Esophagus muscularis mucosa (tissue), 4 donors: ENCODE measurements at regions not wholly inside any gene's neighbourhood (a gene's known extent, or its start where the extent isn't known, plus 50 kb on each side); places are given as distances from the start of the nearest gene placed in this dataset.

ENCODE experiments used
- DNase-seq: peaks from one replicate; pipeline ENCODE4 v3.0.0-alpha.2; 2017; ENCODE audit errors: extremely low spot score
- H3K27ac ChIP-seq, 4 donors: fragments of 200-600 bp; sonication (generic); replicated peaks in 1 of 4; 1 replicate in 3 of 4; 2 replicates in 1 of 4; pipeline ENCODE4 v1.5.1; 2016 to 2019; ENCODE audit warnings: mild to moderate bottlenecking in 1 of 4
- H3K27me3 ChIP-seq, 4 donors: fragments of 200-600 bp; sonication (generic); one replicate each; pipeline versions ENCODE4 v1.5.1 to v1.6.0; 2016 to 2019
- H3K36me3 ChIP-seq, 4 donors: fragments of 200-600 bp; sonication (generic); one replicate each; pipeline ENCODE4 v1.5.1; 2016 to 2019
- H3K4me1 ChIP-seq, 4 donors: fragments of 200-600 bp; sonication (generic); one replicate each; pipeline ENCODE4 v1.5.1; 2016 to 2019
- H3K4me3 ChIP-seq, 4 donors: fragments of 200-600 bp; sonication (generic); 1 replicate in 2 of 4; 2 replicates in 2 of 4; pipeline ENCODE4 v1.5.1; 2016 to 2019; ENCODE audit warnings: mild to moderate bottlenecking in 4 of 4, moderate library complexity in 1 of 4
- H3K9me3 ChIP-seq, 4 donors: fragments of 200-600 bp; sonication (generic); 1 replicate in 3 of 4; 2 replicates in 1 of 4; pipeline ENCODE4 v1.5.1; 2016 to 2019
- EP300 ChIP-seq: sonication (generic); formaldehyde crosslinking; IDR thresholded peaks from one replicate; pipeline ENCODE4 v1.6.1; 2017; ENCODE audit warnings: antibody characterized with exemption
- POLR2A ChIP-seq: fragments of 450-650 bp; IDR thresholded peaks from one replicate; pipeline ENCODE4 v1.6.1; 2017; ENCODE audit warnings: antibody characterized with exemption, moderate library complexity, mild to moderate bottlenecking, low read depth
- POLR2AphosphoS5 ChIP-seq, 2 donors: sonication (generic); formaldehyde crosslinking; IDR thresholded peaks; one replicate each; pipeline ENCODE4 v1.6.1; 2017; ENCODE audit warnings: antibody characterized with exemption in 2 of 2
- WGBS: methylation state at CpG from one replicate; pipeline ENCODE4 v1.1.5; 2018; 5-methylcytosine and 5-hydroxymethylcytosine counted together
- intact Hi-C: fragments of 100-400 bp; cut with DNase I; formaldehyde crosslinking; loops from one replicate; pipeline ENCODE4 v1.15.1; 2023
- TF ChIP-seq, protein P1 (sequence below), 3 experiments: fragments of 200-600 bp in 2 of 3; fragments of 450-650 bp in 1 of 3; sonication (generic) in 2 of 3; IDR thresholded peaks; one replicate each; pipeline ENCODE4 v1.5.1; 2017 to 2019; ENCODE audit warnings: antibody characterized with exemption in 3 of 3, mild to moderate bottlenecking in 2 of 3, moderate library complexity in 1 of 3

DNA sequence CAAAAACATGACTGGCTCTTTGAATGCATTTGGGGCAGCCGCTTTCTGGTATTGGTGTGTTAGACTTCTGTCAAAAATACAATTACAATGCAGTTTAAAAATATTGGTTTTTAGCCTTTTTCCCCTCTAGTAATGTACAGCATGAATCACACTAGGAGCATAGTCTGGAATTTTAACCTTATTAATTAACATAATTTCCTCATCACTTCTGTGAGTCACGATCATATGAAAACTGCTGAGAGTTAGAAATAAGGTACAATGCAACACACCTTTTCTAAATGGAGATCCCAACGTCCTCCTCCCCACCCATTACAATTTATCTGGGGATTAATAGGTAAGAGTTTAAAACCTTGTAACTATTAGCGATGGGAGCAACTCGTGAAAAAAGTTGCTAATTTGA lies 297.1 kb upstream of the RIMS1 start:
- Histone ChIP-seq H3K36me3 (no peaks in the 10 kb centered on the region), H3K27me3 (peaks cover 0 to 8% (median 0%) of the 10 kb centered on the region in 4 donors), H3K27ac (no peak overlapping the region), H3K4me3 (no peak overlapping the region), H3K4me1 (no peaks in the 10 kb centered on the region), H3K9me3 (no peaks in the 10 kb centered on the region)
- DNase-seq = no peak
- 86% methylated on average over 5 of the region's 5 CpGs for WGBS
- intact Hi-C loops = no loop called here
- TF ChIP-seq POLR2A (no peak), POLR2AphosphoS5 (IDR thresholded peaks at IDR 0.05) (no peak), EP300 (no peak)
- TF ChIP-seq, protein P1, sequence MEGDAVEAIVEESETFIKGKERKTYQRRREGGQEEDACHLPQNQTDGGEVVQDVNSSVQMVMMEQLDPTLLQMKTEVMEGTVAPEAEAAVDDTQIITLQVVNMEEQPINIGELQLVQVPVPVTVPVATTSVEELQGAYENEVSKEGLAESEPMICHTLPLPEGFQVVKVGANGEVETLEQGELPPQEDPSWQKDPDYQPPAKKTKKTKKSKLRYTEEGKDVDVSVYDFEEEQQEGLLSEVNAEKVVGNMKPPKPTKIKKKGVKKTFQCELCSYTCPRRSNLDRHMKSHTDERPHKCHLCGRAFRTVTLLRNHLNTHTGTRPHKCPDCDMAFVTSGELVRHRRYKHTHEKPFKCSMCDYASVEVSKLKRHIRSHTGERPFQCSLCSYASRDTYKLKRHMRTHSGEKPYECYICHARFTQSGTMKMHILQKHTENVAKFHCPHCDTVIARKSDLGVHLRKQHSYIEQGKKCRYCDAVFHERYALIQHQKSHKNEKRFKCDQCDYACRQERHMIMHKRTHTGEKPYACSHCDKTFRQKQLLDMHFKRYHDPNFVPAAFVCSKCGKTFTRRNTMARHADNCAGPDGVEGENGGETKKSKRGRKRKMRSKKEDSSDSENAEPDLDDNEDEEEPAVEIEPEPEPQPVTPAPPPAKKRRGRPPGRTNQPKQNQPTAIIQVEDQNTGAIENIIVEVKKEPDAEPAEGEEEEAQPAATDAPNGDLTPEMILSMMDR (IDR thresholded peaks at IDR 0.05) = no peak

DNA sequence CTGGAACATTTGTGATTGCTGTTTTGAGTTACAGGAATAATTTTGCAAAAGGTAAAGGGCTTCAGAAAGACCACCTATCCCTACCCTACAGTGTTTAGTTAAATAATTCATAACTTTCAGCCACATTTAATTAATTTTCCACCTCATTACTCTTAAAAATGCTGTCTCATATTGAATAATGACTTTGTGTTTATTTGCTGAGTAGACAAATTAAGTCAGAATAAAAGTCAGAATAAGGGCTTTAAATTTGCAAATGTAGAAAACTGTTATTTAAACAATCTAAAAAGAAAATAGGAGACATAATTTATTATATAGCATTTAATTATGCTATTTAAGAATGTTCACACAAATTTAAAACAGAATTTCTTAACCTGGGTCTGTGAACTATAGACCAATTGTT lies 293.7 kb upstream of the RIMS1 start:
- no peak for DNase-seq
- TF ChIP-seq POLR2A = no peak
- TF ChIP-seq EP300 = no peak
- TF ChIP-seq, protein P1 (IDR thresholded peaks at IDR 0.05) = no peak
- TF ChIP-seq POLR2AphosphoS5 (IDR thresholded peaks at IDR 0.05) = no peak
- intact Hi-C loops = no loop called here

DNA sequence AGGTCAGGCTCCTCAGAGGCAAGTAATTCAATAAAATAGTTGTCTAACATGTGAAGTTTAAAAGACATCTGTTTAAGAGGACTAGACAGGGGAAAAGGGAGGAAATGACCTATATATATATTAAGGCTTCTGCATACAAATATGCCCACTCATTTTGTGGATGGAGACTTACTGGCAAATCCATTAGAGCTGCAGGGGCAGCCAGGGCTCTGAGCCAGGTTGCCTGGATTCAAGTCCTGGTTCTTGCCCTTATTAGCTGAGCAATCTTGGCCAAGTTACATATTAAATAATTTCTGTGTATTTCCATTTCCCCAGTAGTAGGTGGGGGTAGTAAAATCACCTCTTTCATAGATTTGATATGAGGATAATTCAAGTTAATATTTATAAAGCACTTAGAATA lies 287.0 kb upstream of the RIMS1 start:
- TF ChIP-seq, protein P1 (IDR thresholded peaks at IDR 0.05) = no peak
- TF ChIP-seq EP300 (no peak), POLR2A (no peak), POLR2AphosphoS5 (IDR thresholded peaks at IDR 0.05) (no peak)
- intact Hi-C loops = no loop called here
- no peak for DNase-seq
- Histone ChIP-seq H3K27me3 (no peaks in the 10 kb centered on the region), H3K4me3 (no peak overlapping the region), H3K27ac (no peak overlapping the region), H3K9me3 (no peaks in the 10 kb centered on the region), H3K36me3 (no peaks in the 10 kb centered on the region), H3K4me1 (peaks cover 0 to 3% (median 0%) of the 10 kb centered on the region in 4 donors)

More for the DNA sequence above, 293.7 kb upstream of the RIMS1 start:
- Histone ChIP-seq H3K27me3 (peaks cover 0 to 8% (median 0%) of the 10 kb centered on the region in 4 donors), H3K4me1 (no peaks in the 10 kb centered on the region), H3K9me3 (no peaks in the 10 kb centered on the region), H3K27ac (no peak overlapping the region), H3K4me3 (no peak overlapping the region), H3K36me3 (no peaks in the 10 kb centered on the region)

DNA sequence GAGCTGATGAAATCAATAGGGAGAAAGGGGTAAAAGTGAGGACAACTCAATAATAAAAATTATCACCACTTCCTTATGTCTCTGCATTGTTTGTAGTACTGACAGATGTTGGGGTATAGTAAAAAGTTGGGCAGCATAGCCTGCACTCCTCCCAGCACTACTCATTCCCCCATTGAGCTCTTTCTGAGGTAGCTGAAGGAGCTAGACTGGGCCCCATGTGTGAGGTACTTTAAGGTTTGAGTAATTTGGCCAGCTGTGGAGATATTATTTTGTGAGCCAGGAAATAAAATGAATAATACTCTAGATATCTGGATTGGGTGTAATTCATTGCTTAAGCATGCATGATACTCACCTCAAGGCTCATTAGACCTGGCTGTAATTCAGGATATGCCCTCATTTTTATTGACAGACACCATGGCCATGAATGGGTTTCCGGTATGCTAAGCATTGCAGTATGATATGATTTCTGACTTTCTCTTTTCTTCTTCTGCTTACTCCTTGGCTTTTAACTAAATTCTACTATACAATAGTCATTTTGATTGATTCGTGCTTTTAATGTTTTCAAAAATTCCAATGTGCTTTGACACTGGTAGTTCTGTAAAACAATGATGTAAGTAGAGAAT lies 283.9 kb upstream of the RIMS1 start:
- H3K27ac ChIP-seq = no peak overlapping the region
- intact Hi-C loops = no loop called here
- H3K4me1 ChIP-seq = peaks cover 0 to 3% (median 0%) of the 10 kb centered on the region in 4 donors
- no peaks in the 10 kb centered on the region for H3K27me3 ChIP-seq
- WGBS = 81% methylated on average over 2 of the region's 2 CpGs
- no peak for TF ChIP-seq POLR2A
- TF ChIP-seq, protein P1 (IDR thresholded peaks at IDR 0.05) = no peak
- TF ChIP-seq POLR2AphosphoS5 (IDR thresholded peaks at IDR 0.05) = no peak
- TF ChIP-seq EP300 = no peak
- DNase-seq = no peak
- H3K4me3 ChIP-seq = no peak overlapping the region
- no peaks in the 10 kb centered on the region for H3K9me3 ChIP-seq
- H3K36me3 ChIP-seq = no peaks in the 10 kb centered on the region

DNA sequence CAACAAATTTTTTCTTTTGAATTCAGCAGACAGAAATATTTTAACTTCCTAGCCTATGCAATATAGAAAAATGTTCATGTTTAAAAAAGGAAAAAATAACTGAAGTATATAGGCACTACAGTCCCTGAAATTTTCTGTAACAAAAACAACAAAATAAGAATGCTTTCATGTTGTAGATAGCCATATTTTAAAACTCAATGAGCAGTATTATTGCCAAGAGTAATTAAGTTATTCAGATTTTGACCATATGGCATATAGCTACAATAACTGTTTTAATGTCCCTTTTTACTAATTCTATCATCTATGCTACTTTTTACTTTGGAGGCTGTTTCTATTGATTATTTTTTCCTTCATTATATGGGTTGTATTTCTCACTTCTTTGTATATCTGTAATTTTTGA lies 283.3 kb upstream of the RIMS1 start:
- TF ChIP-seq, protein P1 (IDR thresholded peaks at IDR 0.05) = no peak
- TF ChIP-seq POLR2A = no peak
- TF ChIP-seq POLR2AphosphoS5 (IDR thresholded peaks at IDR 0.05) = no peak
- no peak for TF ChIP-seq EP300
- H3K9me3 ChIP-seq = no peaks in the 10 kb centered on the region
- intact Hi-C loops = no loop called here
- H3K36me3 ChIP-seq = no peaks in the 10 kb centered on the region
- H3K4me1 ChIP-seq = peaks cover 0 to 3% (median 0%) of the 10 kb centered on the region in 4 donors
- no peak overlapping the region for H3K4me3 ChIP-seq
- DNase-seq = no peak
- H3K27me3 ChIP-seq = no peaks in the 10 kb centered on the region
- no peak overlapping the region for H3K27ac ChIP-seq
